CD4-positive, alpha-beta memory T cell (primary cell): ENCODE measurements at regions not wholly inside any gene's neighbourhood (a gene's known extent, or its start where the extent isn't known, plus 50 kb on each side); places are given as distances from the start of the nearest gene placed in this dataset.
A peak's percentile ranks its signal among the peaks of the same experiment; 100 is the strongest.

ENCODE experiments used
- CTCF ChIA-PET: fragments of 350-600 bp; sonication (Branson Sonifier 250); formaldehyde crosslinking; loops from one replicate; lab custom pipeline; 2021; ENCODE audit warnings: inconsistent platforms; ENCODE audit not compliant: partially characterized antibody; lab: Charles Lee
- POLR2A ChIA-PET: fragments of 350-600 bp; sonication (Branson Sonifier 250); formaldehyde crosslinking; loops from one replicate; lab custom pipeline; 2021; ENCODE audit not compliant: partially characterized antibody; lab: Charles Lee
- DNase-seq, 5 donors: peaks; one replicate each; pipeline versions ENCODE4 v3.0.0 to v3.0.0-alpha.2; 2020 to 2022; ENCODE audit warnings: mixed read lengths in 1 of 5
- H3K27ac ChIP-seq: one replicate; pipeline ENCODE4 v1.7.0; 2013; ENCODE audit warnings: low read depth, low read length
- H3K27me3 ChIP-seq: 2 replicates; pipeline ENCODE4 v1.7.0; 2013; ENCODE audit warnings: mild to moderate bottlenecking, low read length, moderate library complexity; ENCODE audit not compliant: insufficient read depth
- H3K36me3 ChIP-seq: 2 replicates; pipeline ENCODE4 v1.7.0; 2013; ENCODE audit warnings: mild to moderate bottlenecking, low read length, moderate library complexity; ENCODE audit not compliant: insufficient read depth
- H3K4me1 ChIP-seq: 2 replicates; pipeline ENCODE4 v1.7.0; 2013; ENCODE audit warnings: mild to moderate bottlenecking, low read length, moderate library complexity; ENCODE audit not compliant: insufficient read depth
- H3K4me3 ChIP-seq, 2 donors: one replicate each; pipeline ENCODE4 v1.7.0; 2013; ENCODE audit warnings: low read length in 2 of 2, mild to moderate bottlenecking in 1 of 2
- H3K9me3 ChIP-seq, 2 donors: one replicate each; pipeline ENCODE4 v1.7.0; 2013; ENCODE audit warnings: low read length in 2 of 2, control low read depth in 1 of 2; ENCODE audit not compliant: control insufficient read depth in 1 of 2
- H3K27ac Mint-ChIP-seq, 7 donors: one replicate each; pipeline ENCODE4 v1.8.0; 2020 to 2021; ENCODE audit warnings: mixed read lengths in 7 of 7, mild to moderate bottlenecking in 6 of 7, inconsistent platforms in 3 of 7, moderate library complexity in 3 of 7
- H3K27me3 Mint-ChIP-seq, 2 donors: one replicate each; pipeline ENCODE4 v1.8.0; 2020 to 2021; ENCODE audit warnings: mixed read lengths in 2 of 2
- H3K36me3 Mint-ChIP-seq, 2 donors: one replicate each; pipeline ENCODE4 v1.8.0; 2020 to 2021; ENCODE audit warnings: mixed read lengths in 2 of 2, inconsistent platforms in 1 of 2, mild to moderate bottlenecking in 1 of 2
- H3K4me1 Mint-ChIP-seq, 4 donors: one replicate each; pipeline ENCODE4 v1.8.0; 2020 to 2021; ENCODE audit warnings: mixed read lengths in 4 of 4, mild to moderate bottlenecking in 1 of 4
- H3K4me3 Mint-ChIP-seq, 8 donors: one replicate each; pipeline ENCODE4 v1.8.0; 2020 to 2021; ENCODE audit warnings: mixed read lengths in 8 of 8, mild to moderate bottlenecking in 7 of 8, moderate library complexity in 6 of 8, inconsistent platforms in 3 of 8
- H3K9me3 Mint-ChIP-seq, 8 donors: one replicate each; pipeline ENCODE4 v1.8.0; 2020 to 2021; ENCODE audit warnings: mixed read lengths in 8 of 8, mild to moderate bottlenecking in 5 of 8, inconsistent platforms in 3 of 8, moderate library complexity in 1 of 8
- intact Hi-C: fragments of 100-400 bp; cut with micrococcal nuclease; formaldehyde crosslinking; loops from one replicate; pipeline ENCODE4 v1.15.1; 2023

DNA sequence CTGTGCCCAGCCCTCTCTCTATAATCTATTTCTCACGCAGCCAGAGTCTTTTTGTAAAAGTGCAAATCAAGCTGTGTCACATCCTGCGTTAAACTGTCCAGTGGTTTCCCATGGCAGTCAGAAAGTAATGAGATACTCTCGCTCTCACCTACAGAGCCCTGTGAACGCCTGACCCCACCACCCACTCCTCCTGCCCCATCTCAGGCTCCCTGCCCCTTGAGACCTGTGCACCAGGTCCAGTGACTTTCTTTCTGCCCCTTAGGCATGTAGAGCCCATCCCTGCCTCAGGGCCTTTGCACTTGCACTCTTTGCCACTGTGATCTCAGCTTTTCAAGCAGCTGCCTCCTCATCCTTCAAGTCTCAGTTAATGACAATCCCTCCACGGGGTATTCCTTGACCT, 58.3 kb upstream of the RASGRP1 start:
- ChIA-PET CTCF (interaction anchor here (1.4 kb wide), 1 partner anchor 59 kb away, joined by 3 read pairs; no protein-coding TSS in a partner anchor), POLR2A (interaction anchor here (2.1 kb wide), 1 partner anchor 30 kb away, joined by 7 read pairs; no protein-coding TSS in a partner anchor)
- Mint-ChIP-seq H3K9me3 (peaks cover 0 to 3% (median 0%) of the 10 kb centered on the region in 8 donors), H3K36me3 (no peaks in the 10 kb centered on the region), H3K27ac (peak overlapping the region in 2 of 7 donors; percentile 30 to 33), H3K27me3 (peaks cover 0 to 2% of the 10 kb centered on the region in 2 donors), H3K4me1 (peaks cover 10 to 16% (median 12%) of the 10 kb centered on the region in 4 donors), H3K4me3 (no peak overlapping the region)
- Histone ChIP-seq H3K27me3 (no peaks in the 10 kb centered on the region), H3K36me3 (no peaks in the 10 kb centered on the region), H3K4me3 (no peak overlapping the region), H3K9me3 (no peaks in the 10 kb centered on the region), H3K4me1 (peaks cover 5% of the 10 kb centered on the region), H3K27ac (no peak overlapping the region)
- DNase-seq, result no peak
- intact Hi-C loops, result no loop called here

DNA sequence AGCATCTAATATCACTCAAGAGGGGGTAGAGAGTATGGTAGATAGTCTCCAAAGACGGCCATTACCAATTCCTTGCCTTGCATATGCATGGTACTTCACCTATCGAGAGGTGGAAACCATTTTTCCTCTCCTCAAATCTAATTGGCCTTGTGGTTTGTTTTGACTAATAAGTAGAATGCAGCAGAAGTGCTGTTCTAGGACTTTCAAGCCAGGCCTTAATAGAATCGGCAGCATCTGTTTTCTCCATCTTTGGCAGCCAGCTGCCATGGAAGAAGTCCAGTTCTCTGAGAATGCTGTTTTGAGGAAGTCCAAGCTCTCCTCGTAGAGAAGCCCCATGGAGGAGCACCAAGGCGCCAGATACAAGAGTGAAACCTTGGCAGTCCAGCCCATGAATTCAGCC, 59.1 kb upstream of the RASGRP1 start:
- H3K36me3 ChIP-seq, result no peaks in the 10 kb centered on the region
- H3K4me3 ChIP-seq, result no peak overlapping the region
- intact Hi-C loops, result no loop called here
- Mint-ChIP-seq H3K27me3 (peaks cover 0 to 2% of the 10 kb centered on the region in 2 donors), H3K4me1 (peaks cover 11 to 16% (median 12%) of the 10 kb centered on the region in 4 donors), H3K9me3 (peaks cover 0 to 3% (median 0%) of the 10 kb centered on the region in 8 donors), H3K27ac (no peak overlapping the region), H3K4me3 (no peak overlapping the region), H3K36me3 (no peaks in the 10 kb centered on the region)
- peaks cover 5% of the 10 kb centered on the region for H3K4me1 ChIP-seq
- no peaks in the 10 kb centered on the region for H3K9me3 ChIP-seq
- no peak overlapping the region for H3K27ac ChIP-seq
- ChIA-PET POLR2A (interaction anchor here (1.0 to 2.1 kb wide), 3 partner anchors 29 to 59 kb away, joined by 3 to 7 read pairs (median 4); partner anchors contain the start of gene RASGRP1), CTCF (interaction anchor here (0.8 to 4.6 kb wide), 5 partner anchors 11 to 60 kb away, joined by 3 to 18 read pairs (median 4); no protein-coding TSS in a partner anchor)
- DNase-seq, result no peak
- H3K27me3 ChIP-seq, result no peaks in the 10 kb centered on the region

GRCh38 chr15:38624244-38625205, 59.9 kb upstream of the RASGRP1 start:
- H3K27ac ChIP-seq, result no peak overlapping the region
- H3K27me3 Mint-ChIP-seq, result peaks cover 0 to 2% of the 10 kb centered on the region in 2 donors
- peaks cover 11 to 18% (median 12%) of the 10 kb centered on the region in 4 donors for H3K4me1 Mint-ChIP-seq
- no peak for DNase-seq
- H3K9me3 Mint-ChIP-seq, result peaks cover 0 to 3% (median 0%) of the 10 kb centered on the region in 8 donors
- H3K4me3 ChIP-seq, result no peak overlapping the region
- no peaks in the 10 kb centered on the region for H3K36me3 Mint-ChIP-seq
- peak overlapping the region in 1 of 7 donors; percentile 36 for H3K27ac Mint-ChIP-seq
- CTCF ChIA-PET, result interaction anchor here (0.8 to 4.6 kb wide), 7 partner anchors 10 to 60 kb away, joined by 3 to 21 read pairs (median 4); partner anchors contain the start of gene RASGRP1
- H3K9me3 ChIP-seq, result no peaks in the 10 kb centered on the region
- H3K36me3 ChIP-seq, result no peaks in the 10 kb centered on the region
- no peaks in the 10 kb centered on the region for H3K27me3 ChIP-seq
- H3K4me3 Mint-ChIP-seq, result no peak overlapping the region
- H3K4me1 ChIP-seq, result peaks cover 5% of the 10 kb centered on the region
- POLR2A ChIA-PET, result interaction anchor here (1.0 to 2.1 kb wide), 3 partner anchors 29 to 59 kb away, joined by 3 to 7 read pairs (median 4); partner anchors contain the start of gene RASGRP1
- intact Hi-C loops, result no loop called here

- intact Hi-C loops, result no loop called here
- H3K9me3 Mint-ChIP-seq, result peaks cover 0 to 3% (median 0%) of the 10 kb centered on the region in 8 donors
- POLR2A ChIA-PET, result interaction anchor here (0.9 to 2.4 kb wide), 4 partner anchors 14 to 62 kb away, joined by 3 to 13 read pairs (median 4); partner anchors contain the start of gene RASGRP1
Measured at GRCh38 chr15:38625886-38626285, 61.3 kb upstream of the RASGRP1 start.

DNA sequence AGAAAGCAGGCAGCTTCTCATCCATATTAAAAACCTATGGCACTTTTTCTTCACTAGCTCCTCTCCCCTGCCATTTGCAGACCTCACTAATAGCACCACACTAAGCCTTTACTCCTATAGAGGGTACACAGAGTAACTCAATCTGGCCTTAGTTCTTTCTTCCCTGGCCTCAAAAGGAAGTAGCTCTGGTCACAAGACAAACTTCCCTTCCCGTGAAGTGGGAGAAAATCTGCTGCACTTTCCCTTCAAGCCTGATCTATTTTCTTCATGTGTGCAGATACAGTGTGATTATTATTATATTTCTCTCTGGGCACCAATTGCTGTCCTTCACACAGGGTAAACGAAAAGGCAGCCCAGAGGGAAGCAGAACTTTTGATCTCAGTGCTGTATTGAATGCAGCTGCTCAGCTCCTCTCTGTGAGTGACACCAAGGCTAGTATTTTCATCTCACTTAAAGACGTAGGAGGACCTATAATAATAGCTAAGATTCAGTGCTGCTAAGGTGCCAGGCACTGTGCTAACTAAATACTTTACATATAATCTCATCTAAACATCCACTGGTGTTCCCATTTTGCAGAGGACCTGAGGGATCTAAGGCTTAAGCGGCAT, 61.9 kb upstream of the RASGRP1 start:
- Mint-ChIP-seq H3K36me3 (no peaks in the 10 kb centered on the region), H3K4me3 (no peak overlapping the region), H3K27me3 (peaks cover 0 to 2% of the 10 kb centered on the region in 2 donors), H3K27ac (peak overlapping the region in 5 of 7 donors; percentile 41 to 83 (median 75)), H3K4me1 (peaks cover 17 to 20% (median 20%) of the 10 kb centered on the region in 4 donors), H3K9me3 (peaks cover 0 to 3% (median 0%) of the 10 kb centered on the region in 8 donors)
- intact Hi-C loops, result no loop called here
- no peaks in the 10 kb centered on the region for H3K9me3 ChIP-seq
- no peaks in the 10 kb centered on the region for H3K27me3 ChIP-seq
- H3K4me1 ChIP-seq, result peaks cover 16% of the 10 kb centered on the region
- DNase-seq, result no peak
- ChIA-PET POLR2A (interaction anchor here (0.9 to 2.4 kb wide), 4 partner anchors 15 to 62 kb away, joined by 3 to 13 read pairs (median 4); partner anchors contain the start of gene RASGRP1), CTCF (interaction anchor here (0.9 to 4.6 kb wide), 8 partner anchors 9 to 62 kb away, joined by 3 to 21 read pairs (median 6); partner anchors contain the start of gene RASGRP1)
- H3K27ac ChIP-seq, result no peak overlapping the region
- no peak overlapping the region for H3K4me3 ChIP-seq
- no peaks in the 10 kb centered on the region for H3K36me3 ChIP-seq

More at GRCh38 chr15:38625886-38626285, 61.3 kb upstream of the RASGRP1 start:
- H3K27me3 ChIP-seq, result no peaks in the 10 kb centered on the region
- peaks cover 0 to 2% of the 10 kb centered on the region in 2 donors for H3K27me3 Mint-ChIP-seq
- no peak overlapping the region for H3K4me3 ChIP-seq
- no peak overlapping the region for H3K4me3 Mint-ChIP-seq
- H3K4me1 ChIP-seq, result peaks cover 9% of the 10 kb centered on the region
- DNase-seq, result no peak
- no peaks in the 10 kb centered on the region for H3K9me3 ChIP-seq
- H3K4me1 Mint-ChIP-seq, result peaks cover 11 to 17% (median 14%) of the 10 kb centered on the region in 4 donors
- no peak overlapping the region for H3K27ac Mint-ChIP-seq
- H3K36me3 Mint-ChIP-seq, result no peaks in the 10 kb centered on the region
- no peaks in the 10 kb centered on the region for H3K36me3 ChIP-seq
- CTCF ChIA-PET, result interaction anchor here (0.9 to 4.6 kb wide), 9 partner anchors 8 to 62 kb away, joined by 3 to 21 read pairs (median 6); partner anchors contain the start of gene RASGRP1
- H3K27ac ChIP-seq, result no peak overlapping the region

- Histone ChIP-seq H3K4me1 (peaks cover 27% of the 10 kb centered on the region), H3K36me3 (no peaks in the 10 kb centered on the region), H3K9me3 (no peaks in the 10 kb centered on the region), H3K27ac (no peak overlapping the region), H3K4me3 (no peak overlapping the region), H3K27me3 (no peaks in the 10 kb centered on the region)
- H3K36me3 Mint-ChIP-seq, result no peaks in the 10 kb centered on the region
- no peak for DNase-seq
- H3K27ac Mint-ChIP-seq, result no peak overlapping the region
- intact Hi-C loops, result no loop called here
- POLR2A ChIA-PET, result interaction anchor here (0.7 to 2.4 kb wide), 2 partner anchors 24 to 66 kb away, joined by 3 to 13 read pairs; no protein-coding TSS in a partner anchor
- no peak overlapping the region for H3K4me3 Mint-ChIP-seq
- peaks cover 0 to 3% (median 0%) of the 10 kb centered on the region in 8 donors for H3K9me3 Mint-ChIP-seq
- H3K27me3 Mint-ChIP-seq, result peaks cover 0 to 2% of the 10 kb centered on the region in 2 donors
- peaks cover 23 to 26% (median 24%) of the 10 kb centered on the region in 4 donors for H3K4me1 Mint-ChIP-seq
- CTCF ChIA-PET, result interaction anchor here (1.1 to 4.6 kb wide), 3 partner anchors 7 to 63 kb away, joined by 3 to 21 read pairs (median 18); partner anchors contain the start of gene RASGRP1
Measured at GRCh38 chr15:38627689-38628277, 63.2 kb upstream of the RASGRP1 start.
